ENCODE measurements at regions not wholly inside any gene's neighbourhood (a gene's known extent, or its start where the extent isn't known, plus 50 kb on each side); places are given as distances from the start of the nearest gene placed in this dataset.

DNA sequence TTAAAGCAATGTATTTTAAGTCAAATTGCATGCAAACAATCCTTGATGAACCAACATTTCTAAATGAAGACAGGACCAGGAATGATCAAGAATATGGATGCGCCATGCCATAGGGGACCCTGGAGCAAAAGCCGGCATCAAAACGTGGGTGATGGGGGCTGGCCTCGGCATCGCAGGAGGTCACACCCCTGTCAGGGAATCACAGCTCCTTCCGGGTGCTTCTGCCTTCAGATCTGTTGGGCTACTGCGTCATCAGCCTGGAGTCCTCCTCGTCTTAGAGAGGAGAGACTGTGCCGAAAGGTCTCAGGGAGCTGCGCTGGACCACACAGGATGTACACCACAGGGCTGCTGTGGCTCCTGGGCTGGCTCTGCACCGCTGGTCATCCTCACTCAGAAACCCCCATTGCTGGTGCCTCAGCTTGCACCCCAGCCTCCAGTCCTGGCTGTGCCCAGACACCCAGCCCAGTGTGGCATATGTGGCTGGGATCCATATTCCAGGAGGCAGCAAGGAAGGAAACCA, 152.9 kb upstream of the PPP1R26 start:
- TF ChIP-seq ZNF70 (CRISPR knock-in tag; IDR thresholded peaks at IDR 0.05) (no peak), OSR1 (CRISPR knock-in tag; IDR thresholded peaks at IDR 0.05) (no peak), ZFP3 (CRISPR knock-in tag; IDR thresholded peaks at IDR 0.05) (no peak), TSHZ2 (CRISPR knock-in tag; IDR thresholded peaks at IDR 0.05) (no peak), GLIS3 (CRISPR knock-in tag; IDR thresholded peaks at IDR 0.05) (no peak), CSDC2 (CRISPR knock-in tag; IDR thresholded peaks at IDR 0.05) (no peak), TOX (CRISPR knock-in tag; IDR thresholded peaks at IDR 0.05; ENCODE audit: borderline replicate concordance) (no peak)
- TF ChIP-seq, protein P1, sequence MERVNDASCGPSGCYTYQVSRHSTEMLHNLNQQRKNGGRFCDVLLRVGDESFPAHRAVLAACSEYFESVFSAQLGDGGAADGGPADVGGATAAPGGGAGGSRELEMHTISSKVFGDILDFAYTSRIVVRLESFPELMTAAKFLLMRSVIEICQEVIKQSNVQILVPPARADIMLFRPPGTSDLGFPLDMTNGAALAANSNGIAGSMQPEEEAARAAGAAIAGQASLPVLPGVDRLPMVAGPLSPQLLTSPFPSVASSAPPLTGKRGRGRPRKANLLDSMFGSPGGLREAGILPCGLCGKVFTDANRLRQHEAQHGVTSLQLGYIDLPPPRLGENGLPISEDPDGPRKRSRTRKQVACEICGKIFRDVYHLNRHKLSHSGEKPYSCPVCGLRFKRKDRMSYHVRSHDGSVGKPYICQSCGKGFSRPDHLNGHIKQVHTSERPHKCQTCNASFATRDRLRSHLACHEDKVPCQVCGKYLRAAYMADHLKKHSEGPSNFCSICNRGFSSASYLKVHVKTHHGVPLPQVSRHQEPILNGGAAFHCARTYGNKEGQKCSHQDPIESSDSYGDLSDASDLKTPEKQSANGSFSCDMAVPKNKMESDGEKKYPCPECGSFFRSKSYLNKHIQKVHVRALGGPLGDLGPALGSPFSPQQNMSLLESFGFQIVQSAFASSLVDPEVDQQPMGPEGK (CRISPR knock-in tag; IDR thresholded peaks at IDR 0.05; ENCODE audit: borderline replicate concordance) = no peak
- no peak for ATAC-seq

- no peak for ATAC-seq
- TF ChIP-seq TOX (CRISPR knock-in tag; IDR thresholded peaks at IDR 0.05; ENCODE audit: borderline replicate concordance) = no peak
- TF ChIP-seq, protein P1 (CRISPR knock-in tag; IDR thresholded peaks at IDR 0.05; ENCODE audit: borderline replicate concordance) = no peak
- no peak for TF ChIP-seq TSHZ2 (CRISPR knock-in tag; IDR thresholded peaks at IDR 0.05)
- no peak for TF ChIP-seq GLIS3 (CRISPR knock-in tag; IDR thresholded peaks at IDR 0.05)
- no peak for TF ChIP-seq ZNF70 (CRISPR knock-in tag; IDR thresholded peaks at IDR 0.05)
- TF ChIP-seq POU6F1 (CRISPR knock-in tag; IDR thresholded peaks at IDR 0.05; ENCODE audit: borderline replicate concordance, low read depth) = no peak
- TF ChIP-seq, protein P2, sequence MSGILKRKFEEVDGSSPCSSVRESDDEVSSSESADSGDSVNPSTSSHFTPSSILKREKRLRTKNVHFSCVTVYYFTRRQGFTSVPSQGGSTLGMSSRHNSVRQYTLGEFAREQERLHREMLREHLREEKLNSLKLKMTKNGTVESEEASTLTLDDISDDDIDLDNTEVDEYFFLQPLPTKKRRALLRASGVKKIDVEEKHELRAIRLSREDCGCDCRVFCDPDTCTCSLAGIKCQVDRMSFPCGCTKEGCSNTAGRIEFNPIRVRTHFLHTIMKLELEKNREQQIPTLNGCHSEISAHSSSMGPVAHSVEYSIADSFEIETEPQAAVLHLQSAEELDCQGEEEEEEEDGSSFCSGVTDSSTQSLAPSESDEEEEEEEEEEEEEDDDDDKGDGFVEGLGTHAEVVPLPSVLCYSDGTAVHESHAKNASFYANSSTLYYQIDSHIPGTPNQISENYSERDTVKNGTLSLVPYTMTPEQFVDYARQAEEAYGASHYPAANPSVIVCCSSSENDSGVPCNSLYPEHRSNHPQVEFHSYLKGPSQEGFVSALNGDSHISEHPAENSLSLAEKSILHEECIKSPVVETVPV (CRISPR knock-in tag; IDR thresholded peaks at IDR 0.05) = no peak
- TF ChIP-seq ARNTL (CRISPR knock-in tag; IDR thresholded peaks at IDR 0.05; ENCODE audit: borderline replicate concordance, low read depth) = no peak
- TF ChIP-seq ZC3H10 (CRISPR knock-in tag; IDR thresholded peaks at IDR 0.05) = no peak
- no peak for TF ChIP-seq CSDC2 (CRISPR knock-in tag; IDR thresholded peaks at IDR 0.05)
- no peak for TF ChIP-seq RARB (CRISPR knock-in tag; IDR thresholded peaks at IDR 0.05)
- TF ChIP-seq ZFP30 (CRISPR knock-in tag; IDR thresholded peaks at IDR 0.05) = no peak
- no peak for TF ChIP-seq ZNF565 (CRISPR knock-in tag; conservative IDR thresholded peaks at IDR 0.05; ENCODE audit: low read depth)
- TF ChIP-seq PPARA (CRISPR knock-in tag; IDR thresholded peaks at IDR 0.05; ENCODE audit: borderline replicate concordance) = no peak
- TF ChIP-seq BACH2 (CRISPR knock-in tag; IDR thresholded peaks at IDR 0.05; ENCODE audit: borderline replicate concordance) = no peak
- no peak for TF ChIP-seq ESRRG (CRISPR knock-in tag; IDR thresholded peaks at IDR 0.05)
- TF ChIP-seq OSR1 (CRISPR knock-in tag; IDR thresholded peaks at IDR 0.05) = no peak
- TF ChIP-seq TCF4 (CRISPR knock-in tag; IDR thresholded peaks at IDR 0.05; ENCODE audit: borderline replicate concordance) = no peak
- TF ChIP-seq, protein P3, sequence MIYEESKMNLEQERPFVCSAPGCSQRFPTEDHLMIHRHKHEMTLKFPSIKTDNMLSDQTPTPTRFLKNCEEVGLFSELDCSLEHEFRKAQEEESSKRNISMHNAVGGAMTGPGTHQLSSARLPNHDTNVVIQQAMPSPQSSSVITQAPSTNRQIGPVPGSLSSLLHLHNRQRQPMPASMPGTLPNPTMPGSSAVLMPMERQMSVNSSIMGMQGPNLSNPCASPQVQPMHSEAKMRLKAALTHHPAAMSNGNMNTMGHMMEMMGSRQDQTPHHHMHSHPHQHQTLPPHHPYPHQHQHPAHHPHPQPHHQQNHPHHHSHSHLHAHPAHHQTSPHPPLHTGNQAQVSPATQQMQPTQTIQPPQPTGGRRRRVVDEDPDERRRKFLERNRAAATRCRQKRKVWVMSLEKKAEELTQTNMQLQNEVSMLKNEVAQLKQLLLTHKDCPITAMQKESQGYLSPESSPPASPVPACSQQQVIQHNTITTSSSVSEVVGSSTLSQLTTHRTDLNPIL (CRISPR knock-in tag; IDR thresholded peaks at IDR 0.05; ENCODE audit: low read depth) = no peak
These were observed 150.8 kb upstream of the PPP1R26 start for GRCh38 chr9:135328485-135329417.

All from SK-N-SH treated with all-trans-retinoic acid at 6 μM for 48 hours (cell line).